ENCODE measurements at regions not wholly inside any gene's neighbourhood (a gene's known extent, or its start where the extent isn't known, plus 50 kb on each side); places are given as distances from the start of the nearest gene placed in this dataset.

GRCh38 chr21:31409831-31410487 lies 65.9 kb upstream of the TIAM1 start:
- Histone ChIP-seq H3K4me1 (ENCODE audit: insufficient read depth, low read length) (peaks cover 11% of the 10 kb centered on the region), H3K27me3 (ENCODE audit: insufficient read depth, low read length) (no peaks in the 10 kb centered on the region), H3K4me3 (ENCODE audit: low read length in 2 of 2) (no peak overlapping the region), H3K36me3 (ENCODE audit: insufficient read depth, low read length) (no peaks in the 10 kb centered on the region), H3K9me3 (ENCODE audit: control insufficient read depth in 1 of 2, low read length in 2 of 2) (no peaks in the 10 kb centered on the region), H3K27ac (ENCODE audit: low read depth, low read length) (no peak overlapping the region)
- Mint-ChIP-seq H3K9me3 (no peaks in the 10 kb centered on the region), H3K36me3 (no peaks in the 10 kb centered on the region), H3K27me3 (no peaks in the 10 kb centered on the region), H3K4me1 (peaks cover 0 to 7% (median 4%) of the 10 kb centered on the region in 4 donors), H3K27ac (no peak overlapping the region), H3K4me3 (no peak overlapping the region)
- DNase-seq: no peak
- intact Hi-C loops (cut with micrococcal nuclease): no loop called here
- ChIA-PET CTCF (ENCODE audit: partially characterized antibody) (no interaction called here), POLR2A (ENCODE audit: partially characterized antibody) (no interaction called here)

DNA sequence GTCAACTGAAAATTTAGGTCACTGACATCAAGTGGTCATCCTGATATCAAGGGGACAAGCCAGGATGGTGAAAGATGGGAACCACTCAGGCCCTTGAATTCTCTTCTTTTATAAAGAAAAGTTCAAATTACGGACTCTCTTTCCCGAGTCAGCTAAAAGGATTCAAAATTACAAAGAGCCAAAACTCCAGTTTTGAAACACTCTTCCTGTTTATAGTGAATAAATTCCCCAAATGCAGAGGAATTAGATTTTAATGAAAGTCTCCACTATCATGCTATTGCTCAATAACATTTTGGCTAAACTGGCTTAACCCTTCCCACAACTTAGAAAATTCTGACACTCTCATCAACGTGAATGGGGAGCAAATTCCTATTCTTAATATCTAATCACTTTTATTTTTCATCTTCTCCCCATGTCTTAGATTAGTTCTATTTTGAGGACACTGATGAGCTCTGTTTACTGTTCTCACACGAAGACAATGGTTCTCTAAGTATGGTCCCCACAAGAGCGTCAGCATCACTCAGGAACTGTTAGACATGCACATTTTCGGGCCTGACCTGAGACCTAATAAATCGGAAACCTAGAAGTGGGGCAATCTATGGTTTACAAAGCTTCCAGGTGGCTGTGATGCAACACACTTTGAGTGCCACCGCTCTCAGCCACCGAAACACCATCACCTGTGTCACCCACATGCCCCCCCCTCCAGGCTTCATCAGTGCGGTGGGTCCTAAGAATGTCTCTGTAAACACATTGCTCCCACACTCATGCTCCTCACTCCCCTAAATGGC lies 64.4 kb upstream of the TIAM1 start:
- H3K27me3 ChIP-seq (ENCODE audit: insufficient read depth, low read length): no peaks in the 10 kb centered on the region
- intact Hi-C loops (cut with micrococcal nuclease): no loop called here
- Mint-ChIP-seq H3K27ac (no peak overlapping the region), H3K4me1 (peaks cover 0 to 7% (median 4%) of the 10 kb centered on the region in 4 donors), H3K27me3 (no peaks in the 10 kb centered on the region), H3K9me3 (no peaks in the 10 kb centered on the region), H3K4me3 (no peak overlapping the region), H3K36me3 (no peaks in the 10 kb centered on the region)
- no peak overlapping the region for H3K27ac ChIP-seq (ENCODE audit: low read depth, low read length)
- peaks cover 11% of the 10 kb centered on the region for H3K4me1 ChIP-seq (ENCODE audit: insufficient read depth, low read length)
- no peaks in the 10 kb centered on the region for H3K36me3 ChIP-seq (ENCODE audit: insufficient read depth, low read length)
- no peak overlapping the region for H3K4me3 ChIP-seq (ENCODE audit: low read length in 2 of 2)
- no peak for DNase-seq
- H3K9me3 ChIP-seq (ENCODE audit: control insufficient read depth in 1 of 2, low read length in 2 of 2): no peaks in the 10 kb centered on the region
- CTCF ChIA-PET (ENCODE audit: partially characterized antibody): no interaction called here
- POLR2A ChIA-PET (ENCODE audit: partially characterized antibody): no interaction called here

GRCh38 chr21:31406510-31406909 lies 62.4 kb upstream of the TIAM1 start:
- POLR2A ChIA-PET (ENCODE audit: partially characterized antibody): no interaction called here

DNA sequence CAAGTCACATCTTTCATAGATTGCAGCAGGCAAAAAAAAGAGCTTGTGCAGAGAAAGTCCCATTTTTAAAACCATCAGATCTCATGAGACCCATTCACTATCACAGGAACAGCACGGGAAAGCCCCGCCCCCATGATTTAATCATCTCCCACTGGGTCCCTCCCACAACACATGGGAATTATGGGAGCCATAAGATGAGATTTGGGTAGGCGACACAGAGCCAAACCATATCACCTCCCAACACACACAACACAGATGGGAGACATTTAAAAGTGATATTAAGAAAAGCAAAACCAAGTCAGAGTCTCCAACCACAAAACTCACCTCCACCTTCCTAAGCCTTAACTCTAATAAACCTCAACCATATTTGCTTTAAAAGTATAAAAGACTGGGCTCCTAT lies 61.5 kb upstream of the TIAM1 start:
- CTCF ChIA-PET (ENCODE audit: partially characterized antibody): no interaction called here
- Histone ChIP-seq H3K9me3 (ENCODE audit: control insufficient read depth in 1 of 2, low read length in 2 of 2) (no peaks in the 10 kb centered on the region), H3K4me3 (ENCODE audit: low read length in 2 of 2) (no peak overlapping the region), H3K27ac (ENCODE audit: low read depth, low read length) (no peak overlapping the region), H3K27me3 (ENCODE audit: insufficient read depth, low read length) (no peaks in the 10 kb centered on the region), H3K4me1 (ENCODE audit: insufficient read depth, low read length) (peaks cover 6% of the 10 kb centered on the region), H3K36me3 (ENCODE audit: insufficient read depth, low read length) (no peaks in the 10 kb centered on the region)
- intact Hi-C loops (cut with micrococcal nuclease): no loop called here
- Mint-ChIP-seq H3K36me3 (no peaks in the 10 kb centered on the region), H3K4me3 (no peak overlapping the region), H3K27ac (peak overlapping the region in 2 of 7 donors; percentile 55 to 58), H3K4me1 (peaks cover 0 to 9% (median 5%) of the 10 kb centered on the region in 4 donors), H3K27me3 (no peaks in the 10 kb centered on the region), H3K9me3 (no peaks in the 10 kb centered on the region)
- no peak for DNase-seq
- POLR2A ChIA-PET (ENCODE audit: partially characterized antibody): no interaction called here

More at GRCh38 chr21:31406510-31406909, 62.4 kb upstream of the TIAM1 start:
- CTCF ChIA-PET (ENCODE audit: partially characterized antibody): no interaction called here
- intact Hi-C loops (cut with micrococcal nuclease): no loop called here
- Histone ChIP-seq H3K27ac (ENCODE audit: low read depth, low read length) (no peak overlapping the region), H3K4me3 (ENCODE audit: low read length in 2 of 2) (no peak overlapping the region), H3K4me1 (ENCODE audit: insufficient read depth, low read length) (peaks cover 11% of the 10 kb centered on the region), H3K9me3 (ENCODE audit: control insufficient read depth in 1 of 2, low read length in 2 of 2) (no peaks in the 10 kb centered on the region), H3K36me3 (ENCODE audit: insufficient read depth, low read length) (no peaks in the 10 kb centered on the region), H3K27me3 (ENCODE audit: insufficient read depth, low read length) (no peaks in the 10 kb centered on the region)
- Mint-ChIP-seq H3K4me3 (no peak overlapping the region), H3K27me3 (no peaks in the 10 kb centered on the region), H3K4me1 (peaks cover 0 to 7% (median 4%) of the 10 kb centered on the region in 4 donors), H3K9me3 (no peaks in the 10 kb centered on the region), H3K27ac (no peak overlapping the region), H3K36me3 (no peaks in the 10 kb centered on the region)
- DNase-seq: no peak

GRCh38 chr21:31403596-31404333 lies 59.7 kb upstream of the TIAM1 start:
- no peaks in the 10 kb centered on the region for H3K36me3 Mint-ChIP-seq
- H3K9me3 ChIP-seq (ENCODE audit: control insufficient read depth in 1 of 2, low read length in 2 of 2): no peaks in the 10 kb centered on the region
- no peak for DNase-seq
- peaks cover 10% of the 10 kb centered on the region for H3K4me1 ChIP-seq (ENCODE audit: insufficient read depth, low read length)
- no peaks in the 10 kb centered on the region for H3K36me3 ChIP-seq (ENCODE audit: insufficient read depth, low read length)
- no peak overlapping the region for H3K4me3 Mint-ChIP-seq
- no peak overlapping the region for H3K27ac ChIP-seq (ENCODE audit: low read depth, low read length)
- H3K9me3 Mint-ChIP-seq: no peaks in the 10 kb centered on the region
- H3K27ac Mint-ChIP-seq: no peak overlapping the region
- H3K27me3 Mint-ChIP-seq: no peaks in the 10 kb centered on the region
- intact Hi-C loops (cut with micrococcal nuclease): no loop called here
- POLR2A ChIA-PET (ENCODE audit: partially characterized antibody): interaction anchor here (0.8 kb wide), 1 partner anchor 60 kb away, joined by 4 read pairs; the partner anchor contains the start of gene TIAM1
- no peak overlapping the region for H3K4me3 ChIP-seq (ENCODE audit: low read length in 2 of 2)
- CTCF ChIA-PET (ENCODE audit: partially characterized antibody): no interaction called here
- peaks cover 4 to 17% (median 12%) of the 10 kb centered on the region in 4 donors for H3K4me1 Mint-ChIP-seq
- H3K27me3 ChIP-seq (ENCODE audit: insufficient read depth, low read length): no peaks in the 10 kb centered on the region

GRCh38 chr21:31399591-31399990 lies 55.5 kb upstream of the TIAM1 start:
- Histone ChIP-seq H3K4me1 (ENCODE audit: insufficient read depth, low read length) (peaks cover 30% of the 10 kb centered on the region), H3K27ac (ENCODE audit: low read depth, low read length) (no peak overlapping the region), H3K27me3 (ENCODE audit: insufficient read depth, low read length) (no peaks in the 10 kb centered on the region), H3K4me3 (ENCODE audit: low read length in 2 of 2) (no peak overlapping the region), H3K9me3 (ENCODE audit: control insufficient read depth in 1 of 2, low read length in 2 of 2) (no peaks in the 10 kb centered on the region), H3K36me3 (ENCODE audit: insufficient read depth, low read length) (no peaks in the 10 kb centered on the region)
- ChIA-PET POLR2A (ENCODE audit: partially characterized antibody) (interaction anchor here (0.7 to 2.0 kb wide), 2 partner anchors 33 to 45 kb away, joined by 3 to 5 read pairs; no protein-coding TSS in a partner anchor), CTCF (ENCODE audit: partially characterized antibody) (interaction anchor here (1.2 kb wide), 1 partner anchor 9 kb away, joined by 3 read pairs; no protein-coding TSS in a partner anchor)
- Mint-ChIP-seq H3K36me3 (no peaks in the 10 kb centered on the region), H3K9me3 (no peaks in the 10 kb centered on the region), H3K4me1 (peaks cover 21 to 42% (median 30%) of the 10 kb centered on the region in 4 donors), H3K27me3 (no peaks in the 10 kb centered on the region), H3K27ac (peak overlapping the region in 1 of 7 donors; percentile 59), H3K4me3 (peak overlapping the region in 1 of 8 donors; percentile 15)
- intact Hi-C loops (cut with micrococcal nuclease): loop anchor here (2.0 to 10.0 kb wide), 2 partner anchors 45 to 105 kb away; no protein-coding TSS in a partner anchor
- DNase-seq: no peak

- Mint-ChIP-seq H3K9me3 (no peaks in the 10 kb centered on the region), H3K27ac (peak overlapping the region; percentile 74 to 91 (median 80)), H3K4me1 (peaks cover 28 to 50% (median 37%) of the 10 kb centered on the region in 4 donors), H3K27me3 (no peaks in the 10 kb centered on the region), H3K36me3 (no peaks in the 10 kb centered on the region), H3K4me3 (peak overlapping the region; percentile 32 to 81 (median 60))
- POLR2A ChIA-PET (ENCODE audit: partially characterized antibody): interaction anchor here (0.6 to 0.7 kb wide), 2 partner anchors 48 to 189 kb away, joined by 3 read pairs; no protein-coding TSS in a partner anchor
- no peaks in the 10 kb centered on the region for H3K9me3 ChIP-seq (ENCODE audit: control insufficient read depth in 1 of 2, low read length in 2 of 2)
- H3K4me3 ChIP-seq (ENCODE audit: low read length in 2 of 2): peak overlapping the region in 1 of 2 donors; percentile 25
- no peaks in the 10 kb centered on the region for H3K36me3 ChIP-seq (ENCODE audit: insufficient read depth, low read length)
- peaks cover 36% of the 10 kb centered on the region for H3K4me1 ChIP-seq (ENCODE audit: insufficient read depth, low read length)
- no peaks in the 10 kb centered on the region for H3K27me3 ChIP-seq (ENCODE audit: insufficient read depth, low read length)
- CTCF ChIA-PET (ENCODE audit: partially characterized antibody): interaction anchor here (1.0 kb wide), 1 partner anchor 75 kb away, joined by 5 read pairs; no protein-coding TSS in a partner anchor
- no peak overlapping the region for H3K27ac ChIP-seq (ENCODE audit: low read depth, low read length)
- intact Hi-C loops (cut with micrococcal nuclease): loop anchor here (2.0 to 10.0 kb wide), 2 partner anchors 44 to 106 kb away; no protein-coding TSS in a partner anchor
- no peak for DNase-seq
Observed at GRCh38 chr21:31398574-31398973, 54.5 kb upstream of the TIAM1 start.

Data from CD4-positive, alpha-beta memory T cell (primary cell).